Neural progenitor cell (in vitro differentiated cells): ENCODE measurements at regions not wholly inside any gene's neighbourhood (a gene's known extent, or its start where the extent isn't known, plus 50 kb on each side); places are given as distances from the start of the nearest gene placed in this dataset.

ENCODE experiments used
- DNase-seq: peaks from one replicate; pipeline ENCODE4 v3.0.0-alpha.2; 2016; ENCODE audit warnings: low spot score
- H2AFZ ChIP-seq: fragments of 200-600 bp; sonication (generic); replicated peaks from 2 replicates; pipeline ENCODE4 v1.6.1; 2016; ENCODE audit warnings: antibody characterized with exemption
- H3F3A ChIP-seq: fragments of 200-600 bp; sonication (generic); 2 replicates; pipeline ENCODE4 v1.6.1; 2016; ENCODE audit warnings: antibody characterized with exemption, low read depth
- H3K27ac ChIP-seq: fragments of 200-600 bp; sonication (generic); 2 replicates; pipeline ENCODE4 v1.5.1; 2016; ENCODE audit warnings: mild to moderate bottlenecking
- H3K27me3 ChIP-seq: fragments of 200-600 bp; sonication (generic); 2 replicates; pipeline ENCODE4 v1.6.1; 2016; ENCODE audit warnings: mild to moderate bottlenecking, moderate library complexity
- H3K36me3 ChIP-seq: fragments of 200-600 bp; sonication (generic); 2 replicates; pipeline ENCODE4 v1.5.1; 2016
- H3K4me1 ChIP-seq: fragments of 200-600 bp; sonication (generic); 2 replicates; pipeline ENCODE4 v1.6.1; 2016; ENCODE audit warnings: mixed run types
- H3K4me2 ChIP-seq: fragments of 200-600 bp; sonication (generic); 2 replicates; pipeline ENCODE4 v1.6.1; 2016
- H3K4me3 ChIP-seq: fragments of 200-600 bp; sonication (generic); 2 replicates; pipeline ENCODE4 v1.5.1; 2016
- H3K79me2 ChIP-seq: fragments of 200-600 bp; sonication (generic); 2 replicates; pipeline ENCODE4 v1.6.1; 2016; ENCODE audit warnings: low read depth
- H3K9ac ChIP-seq: fragments of 200-600 bp; sonication (generic); 2 replicates; pipeline ENCODE4 v1.6.1; 2016
- H3K9me3 ChIP-seq: fragments of 200-600 bp; sonication (generic); 2 replicates; pipeline ENCODE4 v1.5.1; 2016; ENCODE audit warnings: low read depth
- H4K20me1 ChIP-seq: fragments of 200-600 bp; sonication (generic); 2 replicates; pipeline ENCODE4 v1.6.1; 2016; ENCODE audit warnings: low read depth
- H3K27ac Mint-ChIP-seq: 3 replicates; pipeline ENCODE4 v1.8.0; 2021; ENCODE audit warnings: mixed read lengths
- H3K27me3 Mint-ChIP-seq: 2 replicates; pipeline ENCODE4 v1.8.0; 2022; ENCODE audit warnings: low read depth, mild to moderate bottlenecking, inconsistent platforms, moderate library complexity, mixed read lengths; ENCODE audit not compliant: insufficient read depth
- H3K36me3 Mint-ChIP-seq: 3 replicates; pipeline ENCODE4 v1.8.0; 2021; ENCODE audit warnings: mixed read lengths
- H3K4me1 Mint-ChIP-seq: 3 replicates; pipeline ENCODE4 v1.8.0; 2021; ENCODE audit warnings: mixed read lengths
- H3K4me3 Mint-ChIP-seq: 3 replicates; pipeline ENCODE4 v1.8.0; 2021; ENCODE audit warnings: mild to moderate bottlenecking, moderate library complexity, mixed read lengths
- H3K9me3 Mint-ChIP-seq: 3 replicates; pipeline ENCODE4 v1.8.0; 2020; ENCODE audit warnings: mixed read lengths
- EZH2 ChIP-seq: fragments of 200-600 bp; sonication (generic); IDR thresholded peaks from 2 replicates; pipeline ENCODE4 v1.6.1; 2017; ENCODE audit warnings: antibody characterized with exemption, mild to moderate bottlenecking, moderate library complexity
- EZH2phosphoT487 ChIP-seq: fragments of 200-600 bp; sonication (generic); IDR thresholded peaks from 2 replicates; pipeline ENCODE4 v1.6.1; 2017; ENCODE audit warnings: antibody characterized with exemption
- TF ChIP-seq, protein P1 (sequence below): fragments of 200-600 bp; sonication (generic); IDR thresholded peaks from 2 replicates; pipeline ENCODE4 v1.5.1; 2017; ENCODE audit warnings: antibody characterized with exemption, mild to moderate bottlenecking

GRCh38 chr2:221833966-221834365 lies 261.9 kb upstream of the EPHA4 start:
- no peak overlapping the region for H3K9ac ChIP-seq
- no peaks in the 10 kb centered on the region for H3F3A ChIP-seq
- H2AFZ ChIP-seq, result no peak overlapping the region
- peaks cover 2% of the 10 kb centered on the region for H3K36me3 Mint-ChIP-seq
- H3K79me2 ChIP-seq, result no peaks in the 10 kb centered on the region
- no peaks in the 10 kb centered on the region for H4K20me1 ChIP-seq
- H3K27ac Mint-ChIP-seq, result no peak overlapping the region
- no peaks in the 10 kb centered on the region for H3K36me3 ChIP-seq
- H3K9me3 ChIP-seq, result no peaks in the 10 kb centered on the region
- H3K27ac ChIP-seq, result no peak overlapping the region
- no peaks in the 10 kb centered on the region for H3K4me1 Mint-ChIP-seq
- TF ChIP-seq EZH2, result no peak
- no peak for TF ChIP-seq EZH2phosphoT487
- TF ChIP-seq, protein P1, sequence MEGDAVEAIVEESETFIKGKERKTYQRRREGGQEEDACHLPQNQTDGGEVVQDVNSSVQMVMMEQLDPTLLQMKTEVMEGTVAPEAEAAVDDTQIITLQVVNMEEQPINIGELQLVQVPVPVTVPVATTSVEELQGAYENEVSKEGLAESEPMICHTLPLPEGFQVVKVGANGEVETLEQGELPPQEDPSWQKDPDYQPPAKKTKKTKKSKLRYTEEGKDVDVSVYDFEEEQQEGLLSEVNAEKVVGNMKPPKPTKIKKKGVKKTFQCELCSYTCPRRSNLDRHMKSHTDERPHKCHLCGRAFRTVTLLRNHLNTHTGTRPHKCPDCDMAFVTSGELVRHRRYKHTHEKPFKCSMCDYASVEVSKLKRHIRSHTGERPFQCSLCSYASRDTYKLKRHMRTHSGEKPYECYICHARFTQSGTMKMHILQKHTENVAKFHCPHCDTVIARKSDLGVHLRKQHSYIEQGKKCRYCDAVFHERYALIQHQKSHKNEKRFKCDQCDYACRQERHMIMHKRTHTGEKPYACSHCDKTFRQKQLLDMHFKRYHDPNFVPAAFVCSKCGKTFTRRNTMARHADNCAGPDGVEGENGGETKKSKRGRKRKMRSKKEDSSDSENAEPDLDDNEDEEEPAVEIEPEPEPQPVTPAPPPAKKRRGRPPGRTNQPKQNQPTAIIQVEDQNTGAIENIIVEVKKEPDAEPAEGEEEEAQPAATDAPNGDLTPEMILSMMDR, result no peak
- H3K4me3 Mint-ChIP-seq, result no peak overlapping the region
- H3K9me3 Mint-ChIP-seq, result peaks cover 3% of the 10 kb centered on the region
- no peak overlapping the region for H3K4me2 ChIP-seq
- no peaks in the 10 kb centered on the region for H3K27me3 ChIP-seq
- no peak overlapping the region for H3K4me3 ChIP-seq
- no peak for DNase-seq
- H3K4me1 ChIP-seq, result no peaks in the 10 kb centered on the region
- no peaks in the 10 kb centered on the region for H3K27me3 Mint-ChIP-seq

GRCh38 chr2:221831051-221831450 lies 258.9 kb upstream of the EPHA4 start:
- no peaks in the 10 kb centered on the region for H4K20me1 ChIP-seq
- H3F3A ChIP-seq, result no peaks in the 10 kb centered on the region
- no peak overlapping the region for H3K27ac ChIP-seq
- no peaks in the 10 kb centered on the region for H3K79me2 ChIP-seq
- no peaks in the 10 kb centered on the region for H3K27me3 ChIP-seq
- DNase-seq, result no peak
- H3K4me1 ChIP-seq, result no peaks in the 10 kb centered on the region
- no peak overlapping the region for H3K4me3 Mint-ChIP-seq
- no peak overlapping the region for H3K27ac Mint-ChIP-seq
- peaks cover 4% of the 10 kb centered on the region for H3K27me3 Mint-ChIP-seq
- H3K9me3 Mint-ChIP-seq, result peaks cover 9% of the 10 kb centered on the region
- H2AFZ ChIP-seq, result no peak overlapping the region
- H3K4me3 ChIP-seq, result no peak overlapping the region
- H3K36me3 ChIP-seq, result no peaks in the 10 kb centered on the region
- TF ChIP-seq EZH2, result no peak
- TF ChIP-seq, protein P1, result no peak
- TF ChIP-seq EZH2phosphoT487, result no peak
- H3K36me3 Mint-ChIP-seq, result peaks cover 2% of the 10 kb centered on the region
- H3K4me2 ChIP-seq, result no peak overlapping the region
- H3K9ac ChIP-seq, result no peak overlapping the region
- no peaks in the 10 kb centered on the region for H3K4me1 Mint-ChIP-seq
- H3K9me3 ChIP-seq, result no peaks in the 10 kb centered on the region

DNA sequence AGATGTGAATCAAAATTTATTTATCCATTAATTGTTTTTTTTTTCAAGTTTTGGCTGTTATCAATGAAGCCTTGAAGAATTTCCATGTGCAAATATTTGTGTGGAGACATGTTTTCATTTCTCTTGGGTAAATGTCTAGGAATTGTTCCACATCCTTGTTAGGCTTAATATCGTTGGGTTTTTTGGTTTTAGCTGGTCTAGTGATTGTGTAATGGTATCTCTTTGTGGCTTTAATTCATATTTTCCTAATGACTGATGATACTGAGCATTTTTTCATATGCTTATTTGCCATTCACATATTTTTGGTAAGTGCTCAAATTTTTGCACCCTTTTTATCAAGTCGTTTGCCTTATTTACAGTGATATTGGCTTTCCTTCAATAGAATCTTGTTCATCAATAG lies 250.3 kb upstream of the EPHA4 start:
- Histone ChIP-seq H3K4me2 (no peak overlapping the region), H4K20me1 (no peaks in the 10 kb centered on the region), H3K4me3 (no peak overlapping the region), H3K9ac (no peak overlapping the region), H3K9me3 (no peaks in the 10 kb centered on the region), H3K79me2 (no peaks in the 10 kb centered on the region), H3K27ac (no peak overlapping the region), H3K4me1 (peaks cover 8% of the 10 kb centered on the region), H3K36me3 (no peaks in the 10 kb centered on the region), H2AFZ (no peak overlapping the region), H3F3A (no peaks in the 10 kb centered on the region), H3K27me3 (no peaks in the 10 kb centered on the region)
- no peak for DNase-seq
- Mint-ChIP-seq H3K4me3 (no peak overlapping the region), H3K27ac (no peak overlapping the region), H3K36me3 (no peaks in the 10 kb centered on the region), H3K4me1 (peaks cover 5% of the 10 kb centered on the region), H3K27me3 (peaks cover 8% of the 10 kb centered on the region), H3K9me3 (peaks cover 6% of the 10 kb centered on the region)
- TF ChIP-seq EZH2, result no peak
- TF ChIP-seq, protein P1, result no peak
- TF ChIP-seq EZH2phosphoT487, result no peak
